Cerebellar nuclear complex (tissue), 1 donor: ENCODE measurements at regions not wholly inside any gene's neighbourhood (a gene's known extent, or its start where the extent isn't known, plus 50 kb on each side); places are given as distances from the start of the nearest gene placed in this dataset.
"Not testable (repeated sequence)": the region's sequence is repeated elsewhere in the genome, so short reads cannot be mapped to it uniquely, and the experiment has no call there.

Source experiments
- DNase-seq, 2 experiments: peaks; one replicate each; lab custom pipeline; 2025; lab: John Stamatoyannopoulos, UW

- no peak for DNase-seq
Measured at GRCh38 chr14:98194821-98195220, 1077.2 kb downstream of the BCL11B start.

- no peak for DNase-seq
Measured at GRCh38 chr14:98195256-98195655, 1076.7 kb downstream of the BCL11B start.

GRCh38 chr14:98197933-98198332 lies 1074.1 kb downstream of the BCL11B start:
- no peak for DNase-seq

- no peak for DNase-seq
Measured at GRCh38 chr14:98198385-98198784, 1073.6 kb downstream of the BCL11B start.

GRCh38 chr14:98200601-98201000 lies 1071.4 kb downstream of the BCL11B start:
- DNase-seq = no peak

- DNase-seq = no peak
Measured at GRCh38 chr14:98203421-98203820, 1068.6 kb downstream of the BCL11B start.

DNA sequence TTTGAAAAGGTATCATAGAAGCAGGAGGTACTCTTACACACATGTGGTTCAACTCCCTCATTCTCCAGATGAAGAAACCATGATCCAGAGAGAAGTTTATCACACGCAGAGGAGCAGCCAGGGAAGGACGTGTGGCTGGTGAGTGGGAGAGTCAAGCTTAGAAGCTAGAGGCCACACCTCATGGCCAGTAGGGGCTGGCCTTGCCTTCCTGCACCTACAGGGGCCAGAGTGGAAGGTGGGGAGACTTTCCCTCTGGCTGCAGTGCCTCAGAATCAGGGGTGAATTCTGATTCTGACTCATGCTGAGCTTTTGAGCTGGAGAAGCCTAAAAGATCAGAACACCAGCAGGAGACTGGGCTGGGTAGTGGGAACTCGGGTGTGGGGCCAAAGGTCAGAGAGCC lies 1067.9 kb downstream of the BCL11B start:
- no peak for DNase-seq

DNA sequence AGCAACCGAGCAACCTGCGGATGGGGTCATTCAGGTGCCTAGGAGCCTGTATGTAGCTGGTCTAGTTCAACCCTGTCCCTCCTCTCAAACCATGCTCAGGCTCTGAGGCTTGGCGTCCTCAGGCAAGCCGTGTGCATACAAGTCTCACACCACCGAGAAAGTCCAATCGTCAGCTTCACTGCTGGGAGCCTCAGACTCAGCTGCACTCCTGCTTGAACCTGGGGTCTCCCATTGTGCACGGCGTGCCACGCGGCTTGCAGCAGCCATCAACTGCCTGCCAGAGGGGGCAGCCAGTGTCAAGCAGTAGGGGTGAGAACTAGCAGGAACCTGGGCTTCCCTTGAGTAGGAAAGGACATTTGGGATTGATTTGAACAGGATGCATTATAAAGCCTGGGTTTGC lies 1064.6 kb downstream of the BCL11B start:
- DNase-seq = no peak

GRCh38 chr14:98208211-98208611 lies 1063.8 kb downstream of the BCL11B start:
- DNase-seq = no peak

- no peak for DNase-seq
Measured at GRCh38 chr14:98208943-98209342, 1063.1 kb downstream of the BCL11B start.

GRCh38 chr14:98210045-98210672 lies 1061.8 kb downstream of the BCL11B start:
- no peak for DNase-seq

DNA sequence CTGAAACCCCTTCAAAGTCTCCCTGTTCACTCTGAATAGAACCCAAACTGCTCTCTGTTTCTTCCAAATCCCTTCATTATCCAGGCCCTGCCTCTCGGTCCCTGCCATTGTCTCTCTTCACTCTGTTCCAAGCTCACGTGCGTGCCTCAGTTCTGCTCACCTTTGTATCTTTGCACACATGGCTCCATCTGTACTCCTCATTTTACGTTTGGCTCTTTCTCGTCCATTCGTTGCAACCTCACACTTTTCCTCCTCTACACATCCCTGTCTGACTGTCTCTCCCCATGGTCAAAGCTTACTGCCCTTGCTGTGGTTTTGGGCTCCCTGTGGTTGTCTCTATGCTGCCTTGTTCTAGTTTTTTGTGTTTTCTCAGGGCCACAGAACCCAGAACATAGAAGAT lies 1054.5 kb downstream of the BCL11B start:
- no peak for DNase-seq

DNA sequence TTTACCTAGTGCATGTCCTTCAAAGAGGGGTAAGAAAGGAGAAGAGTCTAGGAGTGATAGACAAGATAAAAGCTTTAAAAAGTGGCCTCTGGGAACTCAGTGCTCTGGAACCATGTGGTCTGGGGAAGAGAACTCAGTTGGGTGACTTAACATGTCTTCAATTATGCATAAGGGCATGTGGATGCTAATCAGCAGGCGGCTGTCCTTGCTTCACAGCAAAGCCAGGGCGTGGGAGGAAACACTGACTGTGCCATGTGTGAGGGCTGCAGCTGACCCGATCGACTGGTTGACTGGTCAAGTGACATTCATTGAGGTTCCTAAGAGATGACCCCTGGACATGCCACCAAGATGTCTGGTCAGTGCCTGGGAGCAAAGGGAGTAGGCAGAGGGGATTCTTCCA lies 1053.8 kb downstream of the BCL11B start:
- DNase-seq = no peak

- no peak for DNase-seq
Measured at GRCh38 chr14:98219638-98220037, 1052.4 kb downstream of the BCL11B start.

GRCh38 chr14:98223106-98223505 lies 1048.9 kb downstream of the BCL11B start:
- DNase-seq = no peak

- not testable (repeated sequence) for DNase-seq
Measured at GRCh38 chr14:98223710-98224109, 1048.3 kb downstream of the BCL11B start.

- no peak for DNase-seq
Measured at GRCh38 chr14:98226411-98226810, 1045.6 kb downstream of the BCL11B start.

DNA sequence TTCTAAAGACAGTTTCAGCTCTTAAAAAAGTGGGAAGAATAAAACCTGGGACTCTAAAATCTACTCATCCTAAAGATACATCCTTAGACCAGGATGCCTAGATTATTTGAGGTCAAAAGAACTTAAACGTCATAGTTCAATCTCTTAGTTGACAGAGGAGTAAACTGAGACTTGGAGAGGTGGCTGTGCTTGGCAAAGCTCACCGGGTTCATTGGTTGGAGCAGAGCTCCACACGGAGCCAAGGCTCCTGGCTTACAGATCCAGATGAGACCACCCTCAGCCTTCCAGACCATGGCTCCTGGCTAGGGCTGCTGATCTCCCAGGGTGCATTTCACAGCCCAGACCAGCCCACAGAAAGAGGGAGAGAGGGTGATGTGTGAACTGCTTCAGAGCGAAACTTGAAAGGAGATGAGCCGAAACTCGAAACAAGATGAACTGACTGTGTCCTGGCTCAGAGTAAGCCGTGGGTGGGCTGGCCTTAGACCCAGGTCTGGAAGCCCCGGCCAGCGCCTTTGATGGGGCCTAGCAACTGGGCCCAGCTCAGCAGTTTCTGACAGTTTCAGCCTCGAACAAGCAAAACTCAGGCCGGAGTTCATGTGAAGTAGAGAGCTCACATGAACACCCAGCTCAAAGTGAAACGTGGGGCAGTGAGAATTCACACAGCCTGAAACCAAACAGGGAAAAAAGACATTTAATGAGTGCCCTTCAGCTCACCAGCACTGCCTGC lies 1044.8 kb downstream of the BCL11B start:
- DNase-seq = no peak

GRCh38 chr14:98227727-98228111 lies 1044.3 kb downstream of the BCL11B start:
- no peak for DNase-seq

GRCh38 chr14:98229656-98230366 lies 1042.2 kb downstream of the BCL11B start:
- no peak for DNase-seq

DNA sequence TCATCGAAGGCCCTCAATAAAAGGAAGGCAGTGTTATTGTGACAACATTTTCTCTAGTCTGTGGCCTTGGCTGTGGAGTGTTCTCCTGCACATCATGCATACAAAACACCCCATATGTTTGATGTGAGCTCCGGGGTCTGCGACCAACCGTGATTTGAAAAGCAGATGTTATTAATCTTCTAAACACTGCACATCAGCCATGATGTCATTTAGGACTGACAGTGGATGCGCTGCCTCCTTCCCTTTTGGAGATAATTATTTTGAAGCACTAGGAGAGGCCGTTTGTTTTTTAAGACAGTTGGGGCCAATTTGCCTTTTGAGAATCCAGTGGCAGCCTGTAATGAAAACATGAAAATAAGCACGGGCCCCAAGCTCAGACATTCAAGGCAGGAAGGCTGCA lies 1041.6 kb downstream of the BCL11B start:
- DNase-seq = no peak

DNA sequence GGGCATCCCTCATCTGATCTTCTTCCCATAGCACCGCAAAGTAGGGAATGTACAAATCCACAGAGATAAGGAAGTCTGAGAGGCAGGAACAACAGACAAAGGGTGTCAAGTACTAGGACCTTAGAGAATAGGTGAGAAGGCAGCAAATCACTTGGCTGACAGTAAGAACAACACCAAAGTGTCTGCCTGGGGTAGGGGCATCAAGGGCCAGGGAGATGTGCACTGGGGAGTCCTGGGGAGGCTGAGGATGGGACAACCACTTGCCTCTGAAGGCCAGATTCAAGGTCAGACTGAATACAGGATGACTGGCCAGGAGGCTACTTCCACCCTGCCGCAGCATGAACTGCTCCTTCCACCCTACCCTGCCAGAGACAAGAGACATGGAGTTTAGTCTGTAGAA lies 1040.8 kb downstream of the BCL11B start:
- DNase-seq = no peak

DNA sequence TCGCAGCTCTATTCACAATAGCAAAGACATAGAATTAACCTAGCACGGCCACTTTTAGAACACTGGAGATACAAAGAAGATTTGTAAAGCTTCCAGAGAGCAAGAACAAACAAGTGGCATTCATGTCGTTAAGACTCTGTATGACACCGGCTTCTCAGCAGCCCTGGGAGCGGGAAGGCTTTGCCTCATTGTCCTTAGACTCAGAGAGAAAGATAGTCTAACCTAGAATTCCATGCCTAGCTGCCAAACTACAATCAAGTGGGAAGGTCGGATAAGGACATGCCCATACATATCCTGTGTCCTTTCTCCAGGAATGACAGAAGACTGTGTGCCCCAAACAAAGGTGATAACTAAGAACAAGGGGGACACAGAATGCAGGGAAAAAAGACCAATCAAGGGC lies 1038.3 kb downstream of the BCL11B start:
- no peak for DNase-seq
